ENCODE measurements at regions not wholly inside any gene's neighbourhood (a gene's known extent, or its start where the extent isn't known, plus 50 kb on each side); places are given as distances from the start of the nearest gene placed in this dataset.

- no peak overlapping the region for H3K9ac ChIP-seq (ENCODE audit: low read length)
- TF ChIP-seq EZH2phosphoT487 (IDR thresholded peaks at IDR 0.05; ENCODE audit: borderline replicate concordance) = no peak
- TF ChIP-seq EZH2 (IDR thresholded peaks at IDR 0.05) = no peak
- no peak for TF ChIP-seq ZBTB33 (IDR thresholded peaks at IDR 0.05; ENCODE audit: extremely low read depth, insufficient replicate concordance, low read length)
- TF ChIP-seq TCF7L2 (IDR thresholded peaks at IDR 0.05; ENCODE audit: borderline replicate concordance, extremely low read depth, insufficient read depth, insufficient read length) = no peak
- TF ChIP-seq POLR2A (IDR thresholded peaks at IDR 0.05; ENCODE audit: borderline replicate concordance, extremely low read depth, insufficient read depth, insufficient read length) = no peak
- no peak for TF ChIP-seq ELF1 (IDR thresholded peaks at IDR 0.05; ENCODE audit: borderline replicate concordance, low read depth)
- TF ChIP-seq ZFX (IDR thresholded peaks at IDR 0.05) = no peak
- no peak for TF ChIP-seq POLR2AphosphoS5 (IDR thresholded peaks at IDR 0.05; ENCODE audit: low read depth, low read length)
- no peak for TF ChIP-seq FOSL1 (IDR thresholded peaks at IDR 0.05; ENCODE audit: low read depth)
- TF ChIP-seq RAD21 (IDR thresholded peaks at IDR 0.05; ENCODE audit: low read depth) = no peak
- no peak for TF ChIP-seq SRF (IDR thresholded peaks at IDR 0.05; ENCODE audit: low read depth)
- no peak for TF ChIP-seq CTCF (IDR thresholded peaks at IDR 0.05 in 2 of 3, conservative IDR thresholded peaks at IDR 0.05 in 1 of 3; ENCODE audit: borderline replicate concordance in 1 of 3, insufficient read depth in 1 of 3, low read depth in 2 of 3, low read length in 2 of 3)
- no peak for TF ChIP-seq ZNF274 (IDR thresholded peaks at IDR 0.05; ENCODE audit: low read depth, low read length)
- TF ChIP-seq CEBPB (IDR thresholded peaks at IDR 0.05; ENCODE audit: low read depth) = no peak
- TF ChIP-seq EGR1 (IDR thresholded peaks at IDR 0.05; ENCODE audit: low read depth) = no peak
- H3K4me3 ChIP-seq (replicated peaks in 1 of 2; ENCODE audit: low read depth in 1 of 2, low read length in 2 of 2) = no peak overlapping the region
- ChIA-PET RAD21 (ENCODE audit: low non-redundant PET in 1 of 2, low total read pairs in 2 of 2, uncharacterized antibody in 2 of 2, unreplicated experiment in 2 of 2) (no interaction called here), CTCF (no interaction called here), POLR2A (no interaction called here)
- H3K9me3 ChIP-seq (ENCODE audit: control insufficient read depth in 1 of 2, insufficient read depth in 1 of 2, low read depth in 1 of 2, low read length in 2 of 2) = peaks cover 3 to 33% of the 10 kb centered on the region in 2 experiments; a peak in 2 of 4 replicates
- H3K27me3 ChIP-seq (ENCODE audit: insufficient read depth, low read length) = no peaks in the 10 kb centered on the region
- no peak overlapping the region for H3K27ac ChIP-seq (ENCODE audit: low read depth, low read length)
- no TSS peak for BruUV-seq (replicated peaks)
- no peaks in the 10 kb centered on the region for H3K36me3 ChIP-seq (ENCODE audit: control insufficient read depth in 1 of 2, insufficient read depth in 2 of 2, low read length in 2 of 2)
- no peaks in the 10 kb centered on the region for H4K20me1 ChIP-seq (ENCODE audit: insufficient read depth)
- DNase-seq (ENCODE audit: low read depth, low spot score) (no peak), ATAC-seq (no peak)
- intact Hi-C loops (cut with micrococcal nuclease) = no loop called here
- no peaks in the 10 kb centered on the region for H3K79me2 ChIP-seq (ENCODE audit: insufficient read depth, low read length)
- no peaks in the 10 kb centered on the region for H3K9me2 ChIP-seq (ENCODE audit: insufficient read depth)
- no peaks in the 10 kb centered on the region for H3K4me1 ChIP-seq (ENCODE audit: control insufficient read depth in 1 of 2, insufficient read depth in 2 of 2, low read length in 2 of 2)
- no peak overlapping the region for H2AFZ ChIP-seq (ENCODE audit: low read depth, low read length, poor library complexity, severe bottlenecking)
- H3K4me2 ChIP-seq (ENCODE audit: low read length) = no peak overlapping the region
Measured at GRCh38 chr16:65429504-65430181, 307.8 kb upstream of the CDH11 start.
